Retinal pigment epithelial cell (primary cell): ENCODE measurements at regions not wholly inside any gene's neighbourhood (a gene's known extent, or its start where the extent isn't known, plus 50 kb on each side); places are given as distances from the start of the nearest gene placed in this dataset.

Experiments
- DNase-seq: peaks from one replicate; pipeline ENCODE4 v3.0.0-alpha.2; 2010; ENCODE audit warnings: low read depth
- H3K4me3 ChIP-seq: 2 replicates; pipeline ENCODE4 v1.5.1; 2011; ENCODE audit warnings: mild to moderate bottlenecking, low read length, control low read depth, moderate library complexity
- CTCF ChIP-seq: conservative IDR thresholded peaks from 2 replicates; pipeline ENCODE4 v1.5.1; 2011; ENCODE audit warnings: low read depth, low read length, control low read depth, inconsistent platforms

DNA sequence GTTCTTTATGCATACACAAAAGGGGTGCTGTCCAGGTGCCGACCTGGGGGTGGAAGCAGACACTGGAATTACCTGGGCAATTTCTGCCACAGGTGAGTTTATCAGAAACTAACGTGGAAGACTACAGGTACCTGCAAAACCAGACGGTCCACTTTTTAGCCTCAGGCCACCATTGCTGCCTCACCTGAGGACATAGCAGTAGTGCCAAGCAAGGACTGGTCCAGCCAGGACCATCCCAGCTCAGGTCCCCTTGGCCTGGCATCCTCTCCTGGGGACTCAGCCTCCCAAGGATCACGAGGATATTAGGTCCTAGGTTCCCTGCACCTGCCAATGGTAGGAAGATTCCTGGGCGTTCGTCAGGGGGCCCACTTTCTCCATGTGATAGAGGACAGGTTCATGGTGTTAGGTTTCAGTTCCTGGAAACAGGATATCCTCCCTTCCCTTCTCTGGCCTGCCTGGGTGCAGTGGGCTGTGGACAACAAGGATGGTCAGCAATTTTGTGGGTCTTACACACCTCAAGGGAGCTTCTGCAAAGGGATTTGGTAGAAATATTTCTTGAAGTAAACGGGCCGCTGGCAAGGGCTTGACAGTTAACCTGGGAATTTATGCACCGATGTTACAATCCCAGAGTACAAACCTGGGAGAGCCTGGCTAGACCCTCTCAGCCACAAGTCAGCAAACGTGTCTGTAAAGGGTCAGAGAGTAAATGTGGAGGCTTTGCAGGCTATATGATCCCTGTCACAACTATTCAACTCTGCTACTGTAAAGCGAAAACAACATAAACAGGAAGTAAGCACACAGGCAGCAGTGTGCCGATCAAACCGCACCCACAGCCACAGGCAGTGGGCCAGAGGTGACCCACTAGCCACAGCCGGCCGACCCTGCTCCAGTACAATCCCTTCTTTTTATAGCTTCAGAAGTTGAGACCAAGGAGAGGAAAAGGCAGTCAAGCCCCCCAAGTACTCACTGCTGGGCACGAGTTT is 71.4 kb upstream of the RAB4A start:
- DNase-seq, result no peak
- no peak for TF ChIP-seq CTCF
- no peak overlapping the region for H3K4me3 ChIP-seq

- TF ChIP-seq CTCF, result no peak
- DNase-seq, result peak; percentile 35
- H3K4me3 ChIP-seq, result no peak overlapping the region
Observed at GRCh38 chr1:229203030-229203751, 67.7 kb upstream of the RAB4A start.

GRCh38 chr1:229203991-229204632 is 66.8 kb upstream of the RAB4A start:
- no peak for DNase-seq
- H3K4me3 ChIP-seq, result no peak overlapping the region
- no peak for TF ChIP-seq CTCF

- TF ChIP-seq CTCF, result no peak
- H3K4me3 ChIP-seq, result no peak overlapping the region
- no peak for DNase-seq
Observed at GRCh38 chr1:229204921-229205777, 65.8 kb upstream of the RAB4A start.

DNA sequence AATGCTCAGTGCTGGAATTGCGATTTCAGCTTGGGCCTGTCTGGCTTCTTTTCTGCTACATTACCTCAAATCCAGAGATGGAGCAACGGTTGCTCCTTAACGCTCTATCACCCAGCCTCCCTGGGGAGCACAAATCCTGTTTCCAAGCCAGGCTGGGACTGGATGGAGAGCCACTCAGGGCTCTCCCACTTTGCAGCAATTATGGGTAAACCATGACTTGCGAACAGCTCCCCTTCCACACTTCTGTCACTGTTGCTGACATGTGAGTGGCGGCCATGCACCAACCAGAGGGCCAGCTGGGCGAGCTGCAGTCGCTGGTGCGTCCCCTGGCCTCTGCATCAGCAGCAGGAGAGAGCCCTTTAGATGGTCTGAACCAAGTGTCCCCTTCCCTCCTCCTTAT is 65.1 kb upstream of the RAB4A start:
- TF ChIP-seq CTCF, result no peak
- DNase-seq, result no peak
- H3K4me3 ChIP-seq, result no peak overlapping the region

DNA sequence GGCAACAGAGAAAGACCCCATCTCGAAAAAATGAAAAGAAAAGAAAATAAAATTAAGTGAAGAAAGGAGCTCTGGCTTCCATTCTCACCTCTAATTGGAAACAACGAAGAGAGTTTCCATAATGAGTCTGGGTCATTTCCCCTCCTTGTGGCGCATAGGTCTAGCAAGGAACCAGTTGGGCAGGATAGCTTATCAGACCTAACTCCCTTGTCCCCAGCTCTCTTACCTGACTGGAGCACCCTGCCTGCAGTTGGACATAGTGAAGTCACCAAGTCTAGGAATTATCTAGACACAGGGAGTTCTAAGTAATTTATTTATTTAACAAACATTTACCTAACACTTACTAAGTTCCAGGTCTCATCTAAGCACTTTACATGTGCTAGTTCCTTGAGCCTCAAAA is 63.0 kb upstream of the RAB4A start:
- no peak overlapping the region for H3K4me3 ChIP-seq
- DNase-seq, result no peak
- no peak for TF ChIP-seq CTCF
